ENCODE measurements at regions not wholly inside any gene's neighbourhood (a gene's known extent, or its start where the extent isn't known, plus 50 kb on each side); places are given as distances from the start of the nearest gene placed in this dataset.

DNA sequence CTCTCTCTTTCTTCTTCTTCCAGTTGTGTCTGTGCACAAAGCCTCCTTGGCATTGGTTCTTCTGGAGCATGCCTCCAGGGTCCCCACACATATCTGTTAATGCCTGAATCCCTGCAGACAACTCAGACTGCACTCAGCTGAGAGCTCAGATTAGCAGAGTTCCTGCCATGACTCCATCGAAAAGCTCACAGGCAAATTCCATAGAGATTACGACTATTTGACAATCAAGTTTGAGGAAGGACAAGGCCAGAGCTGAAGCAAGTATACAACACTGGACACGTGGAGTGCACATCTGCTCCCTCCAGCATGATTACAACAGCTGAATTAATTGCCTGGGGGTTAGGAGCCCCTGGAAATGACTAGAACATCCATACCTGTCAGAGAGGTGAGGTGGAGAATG lies 190.7 kb downstream of the INSIG2 start:
- H3K4me3 ChIP-seq (ENCODE audit: low read depth in 1 of 3, low read length in 3 of 3) = no peak overlapping the region
- no peak overlapping the region for H3K9ac ChIP-seq (ENCODE audit: low read depth in 1 of 2, low read length in 2 of 2)
- H3K9me3 ChIP-seq (ENCODE audit: control insufficient read depth in 4 of 4, low read length in 3 of 4) = no peaks in the 10 kb centered on the region
- H3K4me1 ChIP-seq (ENCODE audit: control insufficient read depth in 4 of 4, insufficient read depth in 4 of 4, low read length in 3 of 4) = no peaks in the 10 kb centered on the region
- H3K27ac ChIP-seq (ENCODE audit: low read depth in 1 of 2, low read length in 2 of 2) = no peak overlapping the region
- no peaks in the 10 kb centered on the region for H3K36me3 ChIP-seq (ENCODE audit: control insufficient read depth in 4 of 4, insufficient read depth in 3 of 4, low read depth in 1 of 4, low read length in 3 of 4)
- TF ChIP-seq TAF1 (conservative IDR thresholded peaks at IDR 0.05) (no peak), JUND (IDR thresholded peaks at IDR 0.05) (no peak), NR2F2 (IDR thresholded peaks at IDR 0.05) (no peak), YY1 (IDR thresholded peaks at IDR 0.05) (no peak), RXRA (IDR thresholded peaks at IDR 0.05) (no peak)
- TF ChIP-seq, protein P1, sequence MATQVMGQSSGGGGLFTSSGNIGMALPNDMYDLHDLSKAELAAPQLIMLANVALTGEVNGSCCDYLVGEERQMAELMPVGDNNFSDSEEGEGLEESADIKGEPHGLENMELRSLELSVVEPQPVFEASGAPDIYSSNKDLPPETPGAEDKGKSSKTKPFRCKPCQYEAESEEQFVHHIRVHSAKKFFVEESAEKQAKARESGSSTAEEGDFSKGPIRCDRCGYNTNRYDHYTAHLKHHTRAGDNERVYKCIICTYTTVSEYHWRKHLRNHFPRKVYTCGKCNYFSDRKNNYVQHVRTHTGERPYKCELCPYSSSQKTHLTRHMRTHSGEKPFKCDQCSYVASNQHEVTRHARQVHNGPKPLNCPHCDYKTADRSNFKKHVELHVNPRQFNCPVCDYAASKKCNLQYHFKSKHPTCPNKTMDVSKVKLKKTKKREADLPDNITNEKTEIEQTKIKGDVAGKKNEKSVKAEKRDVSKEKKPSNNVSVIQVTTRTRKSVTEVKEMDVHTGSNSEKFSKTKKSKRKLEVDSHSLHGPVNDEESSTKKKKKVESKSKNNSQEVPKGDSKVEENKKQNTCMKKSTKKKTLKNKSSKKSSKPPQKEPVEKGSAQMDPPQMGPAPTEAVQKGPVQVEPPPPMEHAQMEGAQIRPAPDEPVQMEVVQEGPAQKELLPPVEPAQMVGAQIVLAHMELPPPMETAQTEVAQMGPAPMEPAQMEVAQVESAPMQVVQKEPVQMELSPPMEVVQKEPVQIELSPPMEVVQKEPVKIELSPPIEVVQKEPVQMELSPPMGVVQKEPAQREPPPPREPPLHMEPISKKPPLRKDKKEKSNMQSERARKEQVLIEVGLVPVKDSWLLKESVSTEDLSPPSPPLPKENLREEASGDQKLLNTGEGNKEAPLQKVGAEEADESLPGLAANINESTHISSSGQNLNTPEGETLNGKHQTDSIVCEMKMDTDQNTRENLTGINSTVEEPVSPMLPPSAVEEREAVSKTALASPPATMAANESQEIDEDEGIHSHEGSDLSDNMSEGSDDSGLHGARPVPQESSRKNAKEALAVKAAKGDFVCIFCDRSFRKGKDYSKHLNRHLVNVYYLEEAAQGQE (IDR thresholded peaks at IDR 0.05) = no peak
- TF ChIP-seq, protein P2, sequence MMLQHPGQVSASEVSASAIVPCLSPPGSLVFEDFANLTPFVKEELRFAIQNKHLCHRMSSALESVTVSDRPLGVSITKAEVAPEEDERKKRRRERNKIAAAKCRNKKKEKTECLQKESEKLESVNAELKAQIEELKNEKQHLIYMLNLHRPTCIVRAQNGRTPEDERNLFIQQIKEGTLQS (IDR thresholded peaks at IDR 0.05) = no peak
- no peak for DNase-seq (ENCODE audit: low spot score)
- H3K27me3 ChIP-seq (ENCODE audit: control insufficient read depth in 4 of 4, insufficient read depth in 4 of 4, low read length in 3 of 4) = peaks cover 0 to 5% (median 0%) of the 10 kb centered on the region in 4 donors
- 64% methylated on average over 3 of the region's 3 CpGs for WGBS

DNA sequence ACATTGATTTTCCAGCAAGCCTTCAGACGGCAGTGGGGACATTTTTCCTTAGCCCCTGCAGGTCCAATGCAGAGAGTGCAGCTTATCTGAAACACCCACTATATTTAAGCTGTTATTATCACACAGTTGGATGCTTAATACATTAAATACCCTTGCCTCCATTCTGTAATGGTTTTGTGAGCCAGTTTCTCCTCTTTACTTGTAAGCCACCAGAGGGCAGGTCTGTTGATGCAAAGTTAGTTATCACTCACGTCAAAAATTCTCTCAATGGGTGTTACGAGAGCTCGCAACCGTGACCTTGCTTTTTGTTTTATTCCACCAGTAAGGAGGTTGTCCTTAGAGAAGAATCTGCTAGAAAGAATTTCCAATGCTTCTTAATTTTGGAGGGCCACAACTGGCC lies 189.8 kb downstream of the INSIG2 start:
- H3K9ac ChIP-seq (ENCODE audit: low read depth in 1 of 2, low read length in 2 of 2) = no peak overlapping the region
- H3K4me3 ChIP-seq (ENCODE audit: low read depth in 1 of 3, low read length in 3 of 3) = no peak overlapping the region
- no peak for DNase-seq (ENCODE audit: low spot score)
- H3K27ac ChIP-seq (ENCODE audit: low read depth in 1 of 2, low read length in 2 of 2) = no peak overlapping the region
- no peaks in the 10 kb centered on the region for H3K4me1 ChIP-seq (ENCODE audit: control insufficient read depth in 4 of 4, insufficient read depth in 4 of 4, low read length in 3 of 4)
- no peaks in the 10 kb centered on the region for H3K36me3 ChIP-seq (ENCODE audit: control insufficient read depth in 4 of 4, insufficient read depth in 3 of 4, low read depth in 1 of 4, low read length in 3 of 4)
- no peaks in the 10 kb centered on the region for H3K9me3 ChIP-seq (ENCODE audit: control insufficient read depth in 4 of 4, low read length in 3 of 4)
- 88% methylated on average over 5 of the region's 5 CpGs for WGBS
- TF ChIP-seq, protein P3, sequence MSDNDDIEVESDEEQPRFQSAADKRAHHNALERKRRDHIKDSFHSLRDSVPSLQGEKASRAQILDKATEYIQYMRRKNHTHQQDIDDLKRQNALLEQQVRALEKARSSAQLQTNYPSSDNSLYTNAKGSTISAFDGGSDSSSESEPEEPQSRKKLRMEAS (IDR thresholded peaks at IDR 0.05) = no peak
- no peak for TF ChIP-seq YY1 (IDR thresholded peaks at IDR 0.05)
- no peak for TF ChIP-seq JUND (IDR thresholded peaks at IDR 0.05)
- TF ChIP-seq, protein P4, sequence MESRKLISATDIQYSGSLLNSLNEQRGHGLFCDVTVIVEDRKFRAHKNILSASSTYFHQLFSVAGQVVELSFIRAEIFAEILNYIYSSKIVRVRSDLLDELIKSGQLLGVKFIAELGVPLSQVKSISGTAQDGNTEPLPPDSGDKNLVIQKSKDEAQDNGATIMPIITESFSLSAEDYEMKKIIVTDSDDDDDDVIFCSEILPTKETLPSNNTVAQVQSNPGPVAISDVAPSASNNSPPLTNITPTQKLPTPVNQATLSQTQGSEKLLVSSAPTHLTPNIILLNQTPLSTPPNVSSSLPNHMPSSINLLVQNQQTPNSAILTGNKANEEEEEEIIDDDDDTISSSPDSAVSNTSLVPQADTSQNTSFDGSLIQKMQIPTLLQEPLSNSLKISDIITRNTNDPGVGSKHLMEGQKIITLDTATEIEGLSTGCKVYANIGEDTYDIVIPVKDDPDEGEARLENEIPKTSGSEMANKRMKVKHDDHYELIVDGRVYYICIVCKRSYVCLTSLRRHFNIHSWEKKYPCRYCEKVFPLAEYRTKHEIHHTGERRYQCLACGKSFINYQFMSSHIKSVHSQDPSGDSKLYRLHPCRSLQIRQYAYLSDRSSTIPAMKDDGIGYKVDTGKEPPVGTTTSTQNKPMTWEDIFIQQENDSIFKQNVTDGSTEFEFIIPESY (IDR thresholded peaks at IDR 0.05) = no peak
- no peak for TF ChIP-seq TAF1 (conservative IDR thresholded peaks at IDR 0.05)
- no peak for TF ChIP-seq HNF4G (IDR thresholded peaks at IDR 0.05)
- TF ChIP-seq, protein P5, sequence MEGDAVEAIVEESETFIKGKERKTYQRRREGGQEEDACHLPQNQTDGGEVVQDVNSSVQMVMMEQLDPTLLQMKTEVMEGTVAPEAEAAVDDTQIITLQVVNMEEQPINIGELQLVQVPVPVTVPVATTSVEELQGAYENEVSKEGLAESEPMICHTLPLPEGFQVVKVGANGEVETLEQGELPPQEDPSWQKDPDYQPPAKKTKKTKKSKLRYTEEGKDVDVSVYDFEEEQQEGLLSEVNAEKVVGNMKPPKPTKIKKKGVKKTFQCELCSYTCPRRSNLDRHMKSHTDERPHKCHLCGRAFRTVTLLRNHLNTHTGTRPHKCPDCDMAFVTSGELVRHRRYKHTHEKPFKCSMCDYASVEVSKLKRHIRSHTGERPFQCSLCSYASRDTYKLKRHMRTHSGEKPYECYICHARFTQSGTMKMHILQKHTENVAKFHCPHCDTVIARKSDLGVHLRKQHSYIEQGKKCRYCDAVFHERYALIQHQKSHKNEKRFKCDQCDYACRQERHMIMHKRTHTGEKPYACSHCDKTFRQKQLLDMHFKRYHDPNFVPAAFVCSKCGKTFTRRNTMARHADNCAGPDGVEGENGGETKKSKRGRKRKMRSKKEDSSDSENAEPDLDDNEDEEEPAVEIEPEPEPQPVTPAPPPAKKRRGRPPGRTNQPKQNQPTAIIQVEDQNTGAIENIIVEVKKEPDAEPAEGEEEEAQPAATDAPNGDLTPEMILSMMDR (IDR thresholded peaks at IDR 0.05; ENCODE audit: low read depth, low read length, missing input control) = no peak
- no peak for TF ChIP-seq NR2F2 (IDR thresholded peaks at IDR 0.05)
- TF ChIP-seq SP1 (IDR thresholded peaks at IDR 0.05) = no peak
- TF ChIP-seq, protein P1 (IDR thresholded peaks at IDR 0.05) = no peak
- TF ChIP-seq, protein P2 (IDR thresholded peaks at IDR 0.05) = no peak
- TF ChIP-seq GABPA (IDR thresholded peaks at IDR 0.05 in 1 of 2, conservative IDR thresholded peaks at IDR 0.05 in 1 of 2) = no peak
- TF ChIP-seq EGR1 (IDR thresholded peaks at IDR 0.05; ENCODE audit: low read depth in 2 of 2) = no peak
- TF ChIP-seq RXRA (IDR thresholded peaks at IDR 0.05) = no peak
- TF ChIP-seq HNF4A (conservative IDR thresholded peaks at IDR 0.05) = no peak
- peaks cover 0 to 5% (median 0%) of the 10 kb centered on the region in 4 donors for H3K27me3 ChIP-seq (ENCODE audit: control insufficient read depth in 4 of 4, insufficient read depth in 4 of 4, low read length in 3 of 4)

Measured in liver (tissue), 8 donors.